ENCODE measurements at regions not wholly inside any gene's neighbourhood (a gene's known extent, or its start where the extent isn't known, plus 50 kb on each side); places are given as distances from the start of the nearest gene placed in this dataset.

GRCh38 chr20:59466107-59466815, 138.1 kb upstream of the PHACTR3 start:
- Histone ChIP-seq H3K27me3 (no peaks in the 10 kb centered on the region), H3K4me1 (ENCODE audit: insufficient read depth) (no peaks in the 10 kb centered on the region), H3K9me3 (no peaks in the 10 kb centered on the region), H3K4me3 (no peak overlapping the region), H3K27ac (no peak overlapping the region), H3K36me3 (no peaks in the 10 kb centered on the region)
- TF ChIP-seq CTCF (IDR thresholded peaks at IDR 0.05) (no peak), POLR2A (IDR thresholded peaks at IDR 0.05) (no peak), EP300 (IDR thresholded peaks at IDR 0.05) (no peak)
- WGBS, 3 donors: 90 to 92% (median 91%) methylated on average over 16 of the region's 16 CpGs
- intact Hi-C loops (cut with DNase I): no loop called here
- no peak for DNase-seq

- TF ChIP-seq POLR2A (IDR thresholded peaks at IDR 0.05): no peak
- TF ChIP-seq EP300 (IDR thresholded peaks at IDR 0.05): no peak
- no peak for TF ChIP-seq CTCF (IDR thresholded peaks at IDR 0.05)
- H3K27me3 ChIP-seq: no peaks in the 10 kb centered on the region
- intact Hi-C loops (cut with DNase I): no loop called here
- DNase-seq: no peak
- H3K36me3 ChIP-seq: no peaks in the 10 kb centered on the region
- no peaks in the 10 kb centered on the region for H3K4me1 ChIP-seq (ENCODE audit: insufficient read depth)
- no peaks in the 10 kb centered on the region for H3K9me3 ChIP-seq
- WGBS, 3 donors: 82 to 86% (median 86%) methylated on average over 5 of the region's 5 CpGs
- no peak overlapping the region for H3K27ac ChIP-seq
- no peak overlapping the region for H3K4me3 ChIP-seq
Measured at GRCh38 chr20:59468831-59469230, 135.5 kb upstream of the PHACTR3 start.

GRCh38 chr20:59469267-59470252, 134.8 kb upstream of the PHACTR3 start:
- H3K27ac ChIP-seq: no peak overlapping the region
- WGBS, 3 donors: 82 to 88% (median 84%) methylated on average over 34 of the region's 34 CpGs
- H3K36me3 ChIP-seq: no peaks in the 10 kb centered on the region
- no peak for DNase-seq
- no peak for TF ChIP-seq CTCF (IDR thresholded peaks at IDR 0.05)
- TF ChIP-seq EP300 (IDR thresholded peaks at IDR 0.05): no peak
- TF ChIP-seq POLR2A (IDR thresholded peaks at IDR 0.05): no peak
- no peaks in the 10 kb centered on the region for H3K27me3 ChIP-seq
- no peak overlapping the region for H3K4me3 ChIP-seq
- no peaks in the 10 kb centered on the region for H3K9me3 ChIP-seq
- intact Hi-C loops (cut with DNase I): no loop called here
- no peaks in the 10 kb centered on the region for H3K4me1 ChIP-seq (ENCODE audit: insufficient read depth)

- WGBS, 3 donors: 94 to 95% (median 94%) methylated on average over 20 of the region's 20 CpGs
- H3K36me3 ChIP-seq: no peaks in the 10 kb centered on the region
- H3K4me1 ChIP-seq (ENCODE audit: insufficient read depth): no peaks in the 10 kb centered on the region
- H3K9me3 ChIP-seq: no peaks in the 10 kb centered on the region
- no peak overlapping the region for H3K4me3 ChIP-seq
- intact Hi-C loops (cut with DNase I): no loop called here
- no peak for TF ChIP-seq POLR2A (IDR thresholded peaks at IDR 0.05)
- TF ChIP-seq EP300 (IDR thresholded peaks at IDR 0.05): no peak
- TF ChIP-seq CTCF (IDR thresholded peaks at IDR 0.05): no peak
- no peak overlapping the region for H3K27ac ChIP-seq
- no peak for DNase-seq
- H3K27me3 ChIP-seq: no peaks in the 10 kb centered on the region
Measured at GRCh38 chr20:59470521-59470920, 133.8 kb upstream of the PHACTR3 start.
